Activated naive CD8-positive, alpha-beta T cell (primary cell): ENCODE measurements at regions not wholly inside any gene's neighbourhood (a gene's known extent, or its start where the extent isn't known, plus 50 kb on each side); places are given as distances from the start of the nearest gene placed in this dataset.
"Not testable (repeated sequence)": the region's sequence is repeated elsewhere in the genome, so short reads cannot be mapped to it uniquely, and the experiment has no call there.

Experiments
- H3K27ac Mint-ChIP-seq: one replicate; pipeline ENCODE4 v1.8.0; 2021; ENCODE audit warnings: mixed read lengths
- H3K27me3 Mint-ChIP-seq: one replicate; pipeline ENCODE4 v1.8.0; 2021; ENCODE audit warnings: mixed read lengths
- H3K36me3 Mint-ChIP-seq: one replicate; pipeline ENCODE4 v1.8.0; 2021; ENCODE audit warnings: mixed read lengths
- H3K4me1 Mint-ChIP-seq: one replicate; pipeline ENCODE4 v1.8.0; 2021; ENCODE audit warnings: low read depth, mixed read lengths
- H3K4me3 Mint-ChIP-seq: one replicate; pipeline ENCODE4 v1.8.0; 2021; ENCODE audit warnings: mild to moderate bottlenecking, mixed read lengths
- H3K9me3 Mint-ChIP-seq: one replicate; pipeline ENCODE4 v1.8.0; 2021; ENCODE audit warnings: low read depth, mixed read lengths

DNA sequence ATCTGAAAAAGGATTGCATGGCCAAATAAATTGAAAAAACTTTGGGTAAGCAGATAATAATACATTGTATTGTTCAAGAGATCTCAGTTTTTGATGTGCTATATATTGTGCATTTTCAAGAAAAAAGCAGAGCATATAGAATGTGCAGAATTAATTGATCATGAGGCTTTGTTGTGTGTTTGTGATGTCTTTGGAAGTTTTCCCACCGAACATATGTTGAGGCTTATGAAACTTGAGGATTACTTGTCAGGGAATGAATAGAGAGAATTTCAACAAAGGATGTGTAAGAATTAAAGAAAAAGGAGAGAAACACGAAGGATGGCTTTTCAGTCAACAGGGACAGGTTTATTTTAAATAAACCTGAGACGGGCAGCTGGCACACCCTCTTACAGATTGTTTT, 232.5 kb upstream of the POU1F1 start:
- H3K36me3 Mint-ChIP-seq: no peaks in the 10 kb centered on the region

GRCh38 chr3:87507753-87508152, 231.4 kb upstream of the POU1F1 start:
- H3K4me1 Mint-ChIP-seq: no peaks in the 10 kb centered on the region
- no peaks in the 10 kb centered on the region for H3K27me3 Mint-ChIP-seq
- H3K9me3 Mint-ChIP-seq: no peaks in the 10 kb centered on the region
- H3K36me3 Mint-ChIP-seq: no peaks in the 10 kb centered on the region
- no peak overlapping the region for H3K4me3 Mint-ChIP-seq
- no peak overlapping the region for H3K27ac Mint-ChIP-seq

More for the DNA sequence above, 232.5 kb upstream of the POU1F1 start:
- Mint-ChIP-seq H3K27ac (no peak overlapping the region), H3K4me1 (no peaks in the 10 kb centered on the region), H3K9me3 (no peaks in the 10 kb centered on the region), H3K27me3 (no peaks in the 10 kb centered on the region), H3K4me3 (no peak overlapping the region)

- no peaks in the 10 kb centered on the region for H3K4me1 Mint-ChIP-seq
- no peaks in the 10 kb centered on the region for H3K9me3 Mint-ChIP-seq
- peaks cover 1% of the 10 kb centered on the region for H3K27me3 Mint-ChIP-seq
- no peaks in the 10 kb centered on the region for H3K36me3 Mint-ChIP-seq
- H3K4me3 Mint-ChIP-seq: no peak overlapping the region
- H3K27ac Mint-ChIP-seq: no peak overlapping the region
Measured at GRCh38 chr3:87503900-87504498, 227.6 kb upstream of the POU1F1 start.

DNA sequence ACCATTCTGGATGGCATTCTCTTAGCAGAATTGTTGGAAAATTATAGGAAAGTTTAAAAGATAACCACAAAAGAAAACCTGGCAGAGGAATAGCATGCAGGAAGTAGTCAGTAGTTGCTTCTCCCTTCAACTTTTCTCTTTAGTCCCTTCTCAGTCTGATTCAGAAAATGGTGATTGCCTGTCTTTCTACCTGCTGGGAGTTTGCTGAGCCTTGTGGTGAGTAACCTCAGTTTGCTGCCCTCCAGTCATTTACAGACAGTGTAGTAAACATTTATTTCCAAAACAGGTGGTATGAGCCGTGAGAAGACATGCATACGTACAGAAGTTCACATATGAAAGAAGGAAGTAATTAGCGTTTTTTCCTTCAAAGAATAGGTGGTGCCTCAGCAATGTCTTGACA, 224.7 kb upstream of the POU1F1 start:
- H3K27me3 Mint-ChIP-seq: peaks cover 1% of the 10 kb centered on the region
- no peak overlapping the region for H3K27ac Mint-ChIP-seq
- H3K4me1 Mint-ChIP-seq: no peaks in the 10 kb centered on the region
- no peak overlapping the region for H3K4me3 Mint-ChIP-seq
- H3K9me3 Mint-ChIP-seq: no peaks in the 10 kb centered on the region
- no peaks in the 10 kb centered on the region for H3K36me3 Mint-ChIP-seq

DNA sequence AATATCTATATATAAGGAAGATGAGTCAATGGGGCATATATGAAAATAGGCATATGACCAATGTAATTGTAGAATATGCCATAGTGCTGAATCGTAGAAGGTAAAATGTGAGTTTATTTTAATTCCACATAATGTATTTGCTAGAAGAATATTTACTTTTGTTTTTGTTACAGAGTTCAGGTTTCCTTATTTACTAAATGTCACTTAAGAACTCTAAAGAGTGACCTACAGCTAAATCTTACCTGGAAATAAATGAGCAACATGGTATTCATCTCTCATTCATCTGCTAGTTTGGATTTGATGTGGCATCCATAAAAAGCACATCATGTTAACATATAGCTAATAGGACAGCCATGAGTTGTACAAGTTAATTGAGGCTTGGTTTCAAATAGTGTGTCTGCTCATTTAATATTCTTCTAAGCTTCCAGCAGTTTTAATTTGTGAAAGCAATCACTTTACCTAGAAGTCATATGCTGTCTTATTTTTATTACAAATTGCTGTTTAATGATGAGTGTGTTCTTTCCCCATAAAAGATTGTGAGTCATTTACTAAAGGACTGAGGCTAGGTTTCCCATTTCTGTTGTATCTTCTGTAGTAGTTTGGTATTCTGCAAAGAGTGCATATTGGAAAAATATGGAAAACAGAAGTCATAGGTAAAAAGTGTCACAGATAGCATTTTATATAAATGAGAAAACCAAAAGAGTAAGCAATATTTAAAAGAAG, 222.1 kb upstream of the POU1F1 start:
- H3K9me3 Mint-ChIP-seq: no peaks in the 10 kb centered on the region
- H3K4me1 Mint-ChIP-seq: no peaks in the 10 kb centered on the region
- peaks cover 1% of the 10 kb centered on the region for H3K27me3 Mint-ChIP-seq
- H3K27ac Mint-ChIP-seq: no peak overlapping the region
- no peaks in the 10 kb centered on the region for H3K36me3 Mint-ChIP-seq
- no peak overlapping the region for H3K4me3 Mint-ChIP-seq

DNA sequence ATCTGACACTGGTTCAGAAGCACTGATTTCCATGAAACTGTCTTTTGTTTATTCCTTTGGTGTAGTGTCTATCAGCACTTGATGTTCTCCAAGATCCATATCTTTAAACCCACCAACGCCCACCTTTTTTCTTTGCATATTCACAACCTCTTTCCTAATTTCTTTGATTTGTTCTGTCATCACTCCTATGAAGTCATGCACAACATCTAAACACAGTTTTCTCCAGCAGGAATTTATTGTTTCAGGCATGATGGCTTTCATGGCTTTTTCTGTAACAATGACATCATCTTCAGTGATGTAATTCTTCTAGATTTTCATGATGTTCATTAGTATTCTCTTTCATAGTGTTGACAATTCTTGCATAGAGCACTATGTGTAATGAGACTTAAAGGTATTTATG, 219.6 kb upstream of the POU1F1 start:
- H3K9me3 Mint-ChIP-seq: no peaks in the 10 kb centered on the region
- H3K27ac Mint-ChIP-seq: no peak overlapping the region
- H3K36me3 Mint-ChIP-seq: no peaks in the 10 kb centered on the region
- no peaks in the 10 kb centered on the region for H3K27me3 Mint-ChIP-seq
- H3K4me3 Mint-ChIP-seq: no peak overlapping the region
- H3K4me1 Mint-ChIP-seq: no peaks in the 10 kb centered on the region

- no peaks in the 10 kb centered on the region for H3K9me3 Mint-ChIP-seq
- no peaks in the 10 kb centered on the region for H3K4me1 Mint-ChIP-seq
- H3K27ac Mint-ChIP-seq: no peak overlapping the region
- no peaks in the 10 kb centered on the region for H3K27me3 Mint-ChIP-seq
- no peaks in the 10 kb centered on the region for H3K36me3 Mint-ChIP-seq
- H3K4me3 Mint-ChIP-seq: no peak overlapping the region
Measured at GRCh38 chr3:87494264-87494663, 217.9 kb upstream of the POU1F1 start.

GRCh38 chr3:87491843-87492242, 215.5 kb upstream of the POU1F1 start:
- Mint-ChIP-seq H3K27me3 (no peaks in the 10 kb centered on the region), H3K27ac (no peak overlapping the region), H3K4me3 (no peak overlapping the region), H3K36me3 (no peaks in the 10 kb centered on the region), H3K9me3 (no peaks in the 10 kb centered on the region), H3K4me1 (no peaks in the 10 kb centered on the region)

GRCh38 chr3:87489892-87490291, 213.5 kb upstream of the POU1F1 start:
- no peaks in the 10 kb centered on the region for H3K4me1 Mint-ChIP-seq
- H3K4me3 Mint-ChIP-seq: no peak overlapping the region
- no peaks in the 10 kb centered on the region for H3K36me3 Mint-ChIP-seq
- H3K27ac Mint-ChIP-seq: no peak overlapping the region
- no peaks in the 10 kb centered on the region for H3K9me3 Mint-ChIP-seq
- no peaks in the 10 kb centered on the region for H3K27me3 Mint-ChIP-seq

GRCh38 chr3:87488765-87489164, 212.4 kb upstream of the POU1F1 start:
- no peak overlapping the region for H3K27ac Mint-ChIP-seq
- H3K4me3 Mint-ChIP-seq: no peak overlapping the region
- H3K27me3 Mint-ChIP-seq: no peaks in the 10 kb centered on the region
- H3K4me1 Mint-ChIP-seq: no peaks in the 10 kb centered on the region
- no peaks in the 10 kb centered on the region for H3K36me3 Mint-ChIP-seq
- H3K9me3 Mint-ChIP-seq: no peaks in the 10 kb centered on the region

DNA sequence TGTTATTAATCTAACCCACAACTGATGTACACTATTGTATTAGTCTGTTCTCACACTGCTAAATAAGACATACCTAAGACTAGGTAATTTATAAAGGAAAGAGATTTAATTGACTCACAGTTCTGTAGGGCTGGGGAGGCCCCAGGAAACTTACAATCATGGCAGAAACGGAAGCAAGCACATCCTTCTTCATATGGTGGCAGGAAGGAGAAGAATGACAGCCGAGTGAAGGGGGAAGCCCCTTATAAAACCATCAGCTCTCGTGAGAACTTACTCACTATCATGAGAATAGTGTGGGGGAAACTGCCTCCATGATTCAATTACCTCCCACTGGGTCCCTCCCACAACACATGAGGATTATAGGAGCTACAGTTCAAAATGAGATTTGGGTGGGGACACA, 210.3 kb upstream of the POU1F1 start:
- not testable (repeated sequence) for H3K36me3 Mint-ChIP-seq, H3K4me3 Mint-ChIP-seq, H3K27me3 Mint-ChIP-seq, H3K9me3 Mint-ChIP-seq, H3K27ac Mint-ChIP-seq, H3K4me1 Mint-ChIP-seq

DNA sequence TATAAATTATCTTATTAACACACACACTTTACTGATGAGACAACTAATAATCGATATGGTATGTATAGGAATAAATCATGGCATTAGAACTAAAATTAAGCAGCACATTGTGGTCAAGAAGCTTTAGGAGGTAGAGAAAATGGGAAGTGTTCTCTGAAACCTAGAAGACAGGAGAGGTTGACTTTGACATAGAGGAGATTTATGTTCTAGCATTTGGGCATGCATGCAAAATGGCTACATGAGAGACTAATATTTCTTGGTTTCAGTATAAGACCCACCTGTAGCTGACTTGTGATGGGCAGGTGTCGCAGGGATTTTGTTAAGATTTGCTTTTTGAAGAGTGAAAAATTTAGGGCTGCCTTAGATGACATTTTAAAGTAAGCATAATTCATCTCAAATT, 209.7 kb upstream of the POU1F1 start:
- H3K9me3 Mint-ChIP-seq: no peaks in the 10 kb centered on the region
- H3K27ac Mint-ChIP-seq: no peak overlapping the region
- H3K27me3 Mint-ChIP-seq: no peaks in the 10 kb centered on the region
- H3K36me3 Mint-ChIP-seq: no peaks in the 10 kb centered on the region
- H3K4me1 Mint-ChIP-seq: no peaks in the 10 kb centered on the region
- no peak overlapping the region for H3K4me3 Mint-ChIP-seq

DNA sequence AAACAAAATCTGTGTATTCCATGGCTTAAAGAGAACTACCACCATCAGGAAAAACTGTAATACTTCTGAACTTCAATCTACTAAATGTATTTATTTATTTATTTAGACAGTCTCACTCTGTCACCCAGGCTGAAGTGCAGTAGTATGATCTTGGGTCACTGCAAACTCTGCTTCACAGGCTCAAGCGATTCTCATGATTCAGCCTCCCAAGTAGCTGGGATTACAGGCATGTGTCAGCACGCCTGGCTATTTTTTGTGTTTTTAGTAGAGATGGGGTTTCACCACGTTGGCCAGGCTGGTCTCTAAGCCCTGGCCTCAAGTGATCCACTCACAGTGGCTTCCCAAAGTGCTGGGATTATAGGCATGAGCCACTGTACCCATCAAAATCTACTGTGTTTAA, 202.3 kb upstream of the POU1F1 start:
- no peaks in the 10 kb centered on the region for H3K27me3 Mint-ChIP-seq
- no peak overlapping the region for H3K4me3 Mint-ChIP-seq
- H3K27ac Mint-ChIP-seq: no peak overlapping the region
- H3K4me1 Mint-ChIP-seq: no peaks in the 10 kb centered on the region
- H3K36me3 Mint-ChIP-seq: no peaks in the 10 kb centered on the region
- peaks cover 3% of the 10 kb centered on the region for H3K9me3 Mint-ChIP-seq

DNA sequence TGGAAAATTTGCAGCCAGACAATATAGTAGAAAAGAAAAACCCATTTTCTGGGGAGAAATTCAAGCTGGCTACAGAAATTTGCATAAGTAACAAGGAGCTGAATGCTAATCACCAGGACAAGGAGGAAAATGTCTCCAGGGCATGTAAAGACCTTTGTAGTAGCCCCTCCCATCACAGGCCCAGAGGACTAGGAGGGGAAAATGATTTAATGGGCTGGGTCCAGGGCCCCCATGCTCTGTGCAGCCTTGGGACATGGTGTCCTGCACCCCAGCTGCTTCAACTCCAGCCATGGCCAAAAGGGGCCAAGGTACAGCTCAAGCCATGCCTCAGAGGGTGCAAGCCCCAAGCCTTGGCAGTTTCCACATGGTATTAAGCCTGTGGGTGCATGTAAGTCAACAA, 197.6 kb upstream of the POU1F1 start:
- H3K36me3 Mint-ChIP-seq: no peaks in the 10 kb centered on the region
- no peak overlapping the region for H3K27ac Mint-ChIP-seq
- no peaks in the 10 kb centered on the region for H3K9me3 Mint-ChIP-seq
- no peaks in the 10 kb centered on the region for H3K27me3 Mint-ChIP-seq
- H3K4me3 Mint-ChIP-seq: no peak overlapping the region
- H3K4me1 Mint-ChIP-seq: no peaks in the 10 kb centered on the region

DNA sequence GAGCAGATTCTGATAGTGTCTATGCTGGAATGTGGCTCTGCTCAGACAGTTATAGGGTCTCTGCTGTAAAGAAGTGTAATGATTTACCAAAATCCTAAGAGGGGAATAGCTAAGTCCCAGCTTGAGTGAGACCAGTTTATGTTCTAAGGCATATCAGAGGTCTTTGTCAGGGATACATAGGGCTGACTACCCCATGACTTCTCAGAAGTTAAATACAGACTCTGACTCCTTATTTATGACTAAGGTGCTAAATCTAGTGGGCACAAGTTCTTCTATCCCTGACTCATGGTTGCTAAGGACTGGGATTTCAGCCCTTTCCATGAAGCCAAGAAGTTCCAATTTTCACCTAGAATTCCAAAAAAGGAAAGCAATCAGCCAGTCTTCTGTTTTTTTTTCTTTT, 192.6 kb upstream of the POU1F1 start:
- Mint-ChIP-seq H3K36me3 (no peaks in the 10 kb centered on the region), H3K9me3 (peaks cover 3% of the 10 kb centered on the region), H3K4me1 (no peaks in the 10 kb centered on the region)

GRCh38 chr3:87468235-87468634, 191.9 kb upstream of the POU1F1 start:
- H3K4me3 Mint-ChIP-seq: no peak overlapping the region
- H3K27ac Mint-ChIP-seq: no peak overlapping the region
- no peaks in the 10 kb centered on the region for H3K27me3 Mint-ChIP-seq
- no peaks in the 10 kb centered on the region for H3K36me3 Mint-ChIP-seq
- peaks cover 3% of the 10 kb centered on the region for H3K9me3 Mint-ChIP-seq
- H3K4me1 Mint-ChIP-seq: no peaks in the 10 kb centered on the region

More for the DNA sequence above, 192.6 kb upstream of the POU1F1 start:
- H3K27me3 Mint-ChIP-seq: no peaks in the 10 kb centered on the region
- H3K27ac Mint-ChIP-seq: no peak overlapping the region
- no peak overlapping the region for H3K4me3 Mint-ChIP-seq
